Neural crest cell (in vitro differentiated cells): ENCODE measurements at regions not wholly inside any gene's neighbourhood (a gene's known extent, or its start where the extent isn't known, plus 50 kb on each side); places are given as distances from the start of the nearest gene placed in this dataset.

ENCODE experiments used
- DNase-seq: peaks from one replicate; pipeline ENCODE4 v3.0.0; 2021; ENCODE audit warnings: low read depth, mixed read lengths, low spot score
- H3K27ac Mint-ChIP-seq: one replicate; pipeline ENCODE4 v1.8.0; 2021; ENCODE audit warnings: mild to moderate bottlenecking, mixed read lengths; ENCODE audit not compliant: unreplicated experiment
- H3K27me3 Mint-ChIP-seq: 2 replicates; pipeline ENCODE4 v1.8.0; 2021; ENCODE audit warnings: low read depth, mild to moderate bottlenecking, mixed read lengths
- H3K36me3 Mint-ChIP-seq: 2 replicates; pipeline ENCODE4 v1.8.0; 2021; ENCODE audit warnings: low read depth, mild to moderate bottlenecking, mixed read lengths
- H3K4me1 Mint-ChIP-seq: 2 replicates; pipeline ENCODE4 v1.8.0; 2021; ENCODE audit warnings: mixed read lengths
- H3K4me3 Mint-ChIP-seq: one replicate; pipeline ENCODE4 v1.8.0; 2021; ENCODE audit warnings: mild to moderate bottlenecking, mixed read lengths
- H3K9me3 Mint-ChIP-seq: 2 replicates; pipeline ENCODE4 v1.8.0; 2021; ENCODE audit warnings: mixed read lengths
- TF ChIP-seq, protein P1 (sequence below): fragments of 200-600 bp; sonication (generic); conservative IDR thresholded peaks from 2 replicates; pipeline ENCODE4 v1.5.0; 2021; ENCODE audit warnings: antibody characterized with exemption, mild to moderate bottlenecking

GRCh38 chr3:144912968-144913367 lies 941.3 kb downstream of the DIPK2A start:
- H3K4me3 Mint-ChIP-seq, result no peak overlapping the region
- no peaks in the 10 kb centered on the region for H3K4me1 Mint-ChIP-seq
- no peak for DNase-seq
- H3K27me3 Mint-ChIP-seq, result no peaks in the 10 kb centered on the region
- no peaks in the 10 kb centered on the region for H3K36me3 Mint-ChIP-seq
- TF ChIP-seq, protein P1, sequence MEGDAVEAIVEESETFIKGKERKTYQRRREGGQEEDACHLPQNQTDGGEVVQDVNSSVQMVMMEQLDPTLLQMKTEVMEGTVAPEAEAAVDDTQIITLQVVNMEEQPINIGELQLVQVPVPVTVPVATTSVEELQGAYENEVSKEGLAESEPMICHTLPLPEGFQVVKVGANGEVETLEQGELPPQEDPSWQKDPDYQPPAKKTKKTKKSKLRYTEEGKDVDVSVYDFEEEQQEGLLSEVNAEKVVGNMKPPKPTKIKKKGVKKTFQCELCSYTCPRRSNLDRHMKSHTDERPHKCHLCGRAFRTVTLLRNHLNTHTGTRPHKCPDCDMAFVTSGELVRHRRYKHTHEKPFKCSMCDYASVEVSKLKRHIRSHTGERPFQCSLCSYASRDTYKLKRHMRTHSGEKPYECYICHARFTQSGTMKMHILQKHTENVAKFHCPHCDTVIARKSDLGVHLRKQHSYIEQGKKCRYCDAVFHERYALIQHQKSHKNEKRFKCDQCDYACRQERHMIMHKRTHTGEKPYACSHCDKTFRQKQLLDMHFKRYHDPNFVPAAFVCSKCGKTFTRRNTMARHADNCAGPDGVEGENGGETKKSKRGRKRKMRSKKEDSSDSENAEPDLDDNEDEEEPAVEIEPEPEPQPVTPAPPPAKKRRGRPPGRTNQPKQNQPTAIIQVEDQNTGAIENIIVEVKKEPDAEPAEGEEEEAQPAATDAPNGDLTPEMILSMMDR, result no peak
- peaks cover 6% of the 10 kb centered on the region for H3K9me3 Mint-ChIP-seq
- no peak overlapping the region for H3K27ac Mint-ChIP-seq

GRCh38 chr3:144915202-144915601 lies 943.6 kb downstream of the DIPK2A start:
- no peak overlapping the region for H3K4me3 Mint-ChIP-seq
- peaks cover 3% of the 10 kb centered on the region for H3K9me3 Mint-ChIP-seq
- no peaks in the 10 kb centered on the region for H3K36me3 Mint-ChIP-seq
- no peak for DNase-seq
- no peaks in the 10 kb centered on the region for H3K4me1 Mint-ChIP-seq
- TF ChIP-seq, protein P1, result no peak
- H3K27me3 Mint-ChIP-seq, result no peaks in the 10 kb centered on the region
- H3K27ac Mint-ChIP-seq, result no peak overlapping the region

- no peak for DNase-seq
- no peak overlapping the region for H3K4me3 Mint-ChIP-seq
- no peak overlapping the region for H3K27ac Mint-ChIP-seq
These were observed 950.1 kb downstream of the DIPK2A start for GRCh38 chr3:144921710-144922109.

GRCh38 chr3:144923046-144923775 lies 951.6 kb downstream of the DIPK2A start:
- peaks cover 3% of the 10 kb centered on the region for H3K9me3 Mint-ChIP-seq
- TF ChIP-seq, protein P1, result no peak
- no peak overlapping the region for H3K27ac Mint-ChIP-seq
- H3K27me3 Mint-ChIP-seq, result no peaks in the 10 kb centered on the region
- H3K36me3 Mint-ChIP-seq, result no peaks in the 10 kb centered on the region
- peaks cover 10% of the 10 kb centered on the region for H3K4me1 Mint-ChIP-seq
- no peak for DNase-seq
- H3K4me3 Mint-ChIP-seq, result no peak overlapping the region

More at GRCh38 chr3:144921710-144922109, 950.1 kb downstream of the DIPK2A start:
- TF ChIP-seq, protein P1, result no peak
- Mint-ChIP-seq H3K27me3 (no peaks in the 10 kb centered on the region), H3K36me3 (no peaks in the 10 kb centered on the region), H3K9me3 (peaks cover 3% of the 10 kb centered on the region), H3K4me1 (peaks cover 10% of the 10 kb centered on the region)

GRCh38 chr3:144930431-144930830 lies 958.8 kb downstream of the DIPK2A start:
- no peak overlapping the region for H3K27ac Mint-ChIP-seq
- DNase-seq, result no peak
- no peak overlapping the region for H3K4me3 Mint-ChIP-seq
- TF ChIP-seq, protein P1, result no peak
- peaks cover 14% of the 10 kb centered on the region for H3K9me3 Mint-ChIP-seq
- H3K36me3 Mint-ChIP-seq, result peaks cover 3% of the 10 kb centered on the region
- H3K4me1 Mint-ChIP-seq, result no peaks in the 10 kb centered on the region
- no peaks in the 10 kb centered on the region for H3K27me3 Mint-ChIP-seq
